ENCODE measurements at regions not wholly inside any gene's neighbourhood (a gene's known extent, or its start where the extent isn't known, plus 50 kb on each side); places are given as distances from the start of the nearest gene placed in this dataset.
A peak's percentile ranks its signal among the peaks of the same experiment; 100 is the strongest.

- H3K27me3 ChIP-seq = no peaks in the 10 kb centered on the region
- no peaks in the 10 kb centered on the region for H3K36me3 ChIP-seq
- intact Hi-C loops (cut with DNase I) = no loop called here
- H3K4me3 ChIP-seq = no peak overlapping the region
- peaks cover 0 to 11% (median 0%) of the 10 kb centered on the region in 9 donors for H3K4me1 ChIP-seq
- ATAC-seq (peak; percentile 47 to 91 (median 80)), DNase-seq (peak in 1 of 2 donors; percentile 29)
- H3K27ac ChIP-seq = peak overlapping the region in 2 of 10 donors; percentile 3 to 13
- TF ChIP-seq CTCF (IDR thresholded peaks at IDR 0.05) = no peak
- no peaks in the 10 kb centered on the region for H3K9me3 ChIP-seq
- WGBS, 2 donors = 48 to 57% methylated on average over 3 of the region's 3 CpGs
These were observed 1092.3 kb downstream of the EFNB2 start for GRCh38 chr13:105442949-105443699.

GRCh38 chr13:105442040-105442439 is 1093.4 kb downstream of the EFNB2 start:
- ATAC-seq = no peak
- Histone ChIP-seq H3K9me3 (no peaks in the 10 kb centered on the region), H3K36me3 (no peaks in the 10 kb centered on the region), H3K27ac (no peak overlapping the region), H3K27me3 (no peaks in the 10 kb centered on the region), H3K4me3 (no peak overlapping the region), H3K4me1 (peaks cover 0 to 11% (median 0%) of the 10 kb centered on the region in 9 donors)
- 94 to 99% methylated on average over 3 of the region's 3 CpGs for WGBS, 2 donors
- no peak for DNase-seq
- no peak for TF ChIP-seq CTCF (IDR thresholded peaks at IDR 0.05)
- intact Hi-C loops (cut with DNase I) = no loop called here

GRCh38 chr13:105441051-105441750 is 1094.3 kb downstream of the EFNB2 start:
- ATAC-seq (no peak), DNase-seq (no peak)
- TF ChIP-seq CTCF (IDR thresholded peaks at IDR 0.05) = no peak
- H3K27me3 ChIP-seq = no peaks in the 10 kb centered on the region
- H3K4me1 ChIP-seq = peaks cover 0 to 11% (median 0%) of the 10 kb centered on the region in 9 donors
- 74 to 81% methylated on average over 9 of the region's 9 CpGs for WGBS, 2 donors
- no peak overlapping the region for H3K27ac ChIP-seq
- no peaks in the 10 kb centered on the region for H3K9me3 ChIP-seq
- H3K36me3 ChIP-seq = no peaks in the 10 kb centered on the region
- intact Hi-C loops (cut with DNase I) = no loop called here
- no peak overlapping the region for H3K4me3 ChIP-seq

- no peak for TF ChIP-seq CTCF (IDR thresholded peaks at IDR 0.05)
- Histone ChIP-seq H3K9me3 (no peaks in the 10 kb centered on the region), H3K27me3 (no peaks in the 10 kb centered on the region), H3K27ac (no peak overlapping the region), H3K4me1 (no peaks in the 10 kb centered on the region), H3K4me3 (no peak overlapping the region), H3K36me3 (no peaks in the 10 kb centered on the region)
- ATAC-seq = peak in 3 of 8 donors; percentile 20 to 65 (median 33)
- no peak for DNase-seq
- intact Hi-C loops (cut with DNase I) = no loop called here
These were observed 1098.5 kb downstream of the EFNB2 start for GRCh38 chr13:105436943-105437342.
